ENCODE measurements at regions not wholly inside any gene's neighbourhood (a gene's known extent, or its start where the extent isn't known, plus 50 kb on each side); places are given as distances from the start of the nearest gene placed in this dataset.

GRCh38 chrX:5650904-5651303 lies 577.8 kb downstream of the NLGN4X start:
- CTCF ChIA-PET: no interaction called here
- no peak overlapping the region for H3K27ac Mint-ChIP-seq (ENCODE audit: unreplicated experiment)
- no peaks in the 10 kb centered on the region for H3K27me3 Mint-ChIP-seq (ENCODE audit: unreplicated experiment)
- intact Hi-C loops (cut with micrococcal nuclease; ENCODE audit: unreplicated experiment): no loop called here
- H3K9me3 Mint-ChIP-seq (ENCODE audit: low read depth, unreplicated experiment): peaks cover 20% of the 10 kb centered on the region
- H3K36me3 Mint-ChIP-seq (ENCODE audit: insufficient read depth, unreplicated experiment): no peaks in the 10 kb centered on the region
- no peak for TF ChIP-seq CTCF (IDR thresholded peaks at IDR 0.05; ENCODE audit: unreplicated experiment)
- BruUV-seq (replicated peaks): no TSS peak
- no peak overlapping the region for H3K4me3 Mint-ChIP-seq (ENCODE audit: low read depth, unreplicated experiment)
- DNase-seq: no peak
- H3K4me1 Mint-ChIP-seq (ENCODE audit: low read depth, unreplicated experiment): no peaks in the 10 kb centered on the region

- no peaks in the 10 kb centered on the region for H3K36me3 Mint-ChIP-seq (ENCODE audit: insufficient read depth, unreplicated experiment)
- no TSS peak for BruUV-seq (replicated peaks)
- peaks cover 16% of the 10 kb centered on the region for H3K9me3 Mint-ChIP-seq (ENCODE audit: low read depth, unreplicated experiment)
- H3K4me1 Mint-ChIP-seq (ENCODE audit: low read depth, unreplicated experiment): no peaks in the 10 kb centered on the region
- H3K27me3 Mint-ChIP-seq (ENCODE audit: unreplicated experiment): no peaks in the 10 kb centered on the region
- TF ChIP-seq CTCF (IDR thresholded peaks at IDR 0.05; ENCODE audit: unreplicated experiment): no peak
- intact Hi-C loops (cut with micrococcal nuclease; ENCODE audit: unreplicated experiment): no loop called here
- H3K4me3 Mint-ChIP-seq (ENCODE audit: low read depth, unreplicated experiment): no peak overlapping the region
- no peak for DNase-seq
- no peak overlapping the region for H3K27ac Mint-ChIP-seq (ENCODE audit: unreplicated experiment)
- CTCF ChIA-PET: no interaction called here
These were observed 579.6 kb downstream of the NLGN4X start for GRCh38 chrX:5648941-5649568.

GRCh38 chrX:5646818-5647217 lies 581.8 kb downstream of the NLGN4X start:
- no TSS peak for BruUV-seq (replicated peaks)
- Mint-ChIP-seq H3K36me3 (ENCODE audit: insufficient read depth, unreplicated experiment) (no peaks in the 10 kb centered on the region), H3K4me3 (ENCODE audit: low read depth, unreplicated experiment) (no peak overlapping the region), H3K27ac (ENCODE audit: unreplicated experiment) (no peak overlapping the region), H3K27me3 (ENCODE audit: unreplicated experiment) (no peaks in the 10 kb centered on the region), H3K4me1 (ENCODE audit: low read depth, unreplicated experiment) (no peaks in the 10 kb centered on the region), H3K9me3 (ENCODE audit: low read depth, unreplicated experiment) (peaks cover 15% of the 10 kb centered on the region)
- no peak for DNase-seq
- CTCF ChIA-PET: no interaction called here
- TF ChIP-seq CTCF (IDR thresholded peaks at IDR 0.05; ENCODE audit: unreplicated experiment): no peak
- intact Hi-C loops (cut with micrococcal nuclease; ENCODE audit: unreplicated experiment): no loop called here

- intact Hi-C loops (cut with micrococcal nuclease; ENCODE audit: unreplicated experiment): no loop called here
- Mint-ChIP-seq H3K4me1 (ENCODE audit: low read depth, unreplicated experiment) (no peaks in the 10 kb centered on the region), H3K9me3 (ENCODE audit: low read depth, unreplicated experiment) (peaks cover 18% of the 10 kb centered on the region), H3K27ac (ENCODE audit: unreplicated experiment) (no peak overlapping the region), H3K27me3 (ENCODE audit: unreplicated experiment) (no peaks in the 10 kb centered on the region), H3K4me3 (ENCODE audit: low read depth, unreplicated experiment) (no peak overlapping the region), H3K36me3 (ENCODE audit: insufficient read depth, unreplicated experiment) (no peaks in the 10 kb centered on the region)
- CTCF ChIA-PET: no interaction called here
- TF ChIP-seq CTCF (IDR thresholded peaks at IDR 0.05; ENCODE audit: unreplicated experiment): no peak
- no TSS peak for BruUV-seq (replicated peaks)
- DNase-seq: no peak
These were observed 583.9 kb downstream of the NLGN4X start for GRCh38 chrX:5644776-5645175.

Measured in Calu3 (cell line).